NB4 (cell line): ENCODE measurements at regions not wholly inside any gene's neighbourhood (a gene's known extent, or its start where the extent isn't known, plus 50 kb on each side); places are given as distances from the start of the nearest gene placed in this dataset.

Experiments
- MYC ChIP-seq: IDR thresholded peaks from 2 replicates; pipeline ENCODE4 v1.6.1; 2011; ENCODE audit warnings: low read depth, low read length
- POLR2A ChIP-seq: IDR thresholded peaks from 2 replicates; pipeline ENCODE4 v1.6.1; 2011; ENCODE audit warnings: mild to moderate bottlenecking; ENCODE audit not compliant: insufficient read length; ENCODE audit errors: extremely low read depth
- TF ChIP-seq, protein P1 (sequence below): IDR thresholded peaks from one replicate; pipeline ENCODE4 v1.5.1; 2012; ENCODE audit warnings: low read depth, low read length

DNA sequence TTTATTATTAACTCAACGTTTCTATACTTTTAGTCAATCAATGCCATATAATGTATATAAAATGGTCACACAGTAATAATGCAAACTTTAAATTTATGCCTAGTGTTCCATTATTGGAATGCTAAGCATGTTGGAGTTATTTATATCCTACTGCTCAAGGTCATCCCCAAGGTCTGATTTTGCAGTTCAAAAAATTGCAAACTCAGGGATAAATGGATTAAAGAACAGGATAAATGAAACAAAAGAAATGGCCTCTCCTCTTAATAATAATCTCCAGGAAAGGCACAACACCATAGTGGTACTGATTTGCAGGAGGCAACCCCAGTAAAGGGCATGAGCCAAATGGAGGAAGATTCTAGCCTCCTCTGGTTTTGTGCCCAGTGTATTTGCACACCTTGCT, 436.4 kb downstream of the EPHA4 start:
- TF ChIP-seq, protein P1, sequence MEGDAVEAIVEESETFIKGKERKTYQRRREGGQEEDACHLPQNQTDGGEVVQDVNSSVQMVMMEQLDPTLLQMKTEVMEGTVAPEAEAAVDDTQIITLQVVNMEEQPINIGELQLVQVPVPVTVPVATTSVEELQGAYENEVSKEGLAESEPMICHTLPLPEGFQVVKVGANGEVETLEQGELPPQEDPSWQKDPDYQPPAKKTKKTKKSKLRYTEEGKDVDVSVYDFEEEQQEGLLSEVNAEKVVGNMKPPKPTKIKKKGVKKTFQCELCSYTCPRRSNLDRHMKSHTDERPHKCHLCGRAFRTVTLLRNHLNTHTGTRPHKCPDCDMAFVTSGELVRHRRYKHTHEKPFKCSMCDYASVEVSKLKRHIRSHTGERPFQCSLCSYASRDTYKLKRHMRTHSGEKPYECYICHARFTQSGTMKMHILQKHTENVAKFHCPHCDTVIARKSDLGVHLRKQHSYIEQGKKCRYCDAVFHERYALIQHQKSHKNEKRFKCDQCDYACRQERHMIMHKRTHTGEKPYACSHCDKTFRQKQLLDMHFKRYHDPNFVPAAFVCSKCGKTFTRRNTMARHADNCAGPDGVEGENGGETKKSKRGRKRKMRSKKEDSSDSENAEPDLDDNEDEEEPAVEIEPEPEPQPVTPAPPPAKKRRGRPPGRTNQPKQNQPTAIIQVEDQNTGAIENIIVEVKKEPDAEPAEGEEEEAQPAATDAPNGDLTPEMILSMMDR, result no peak
- TF ChIP-seq POLR2A, result no peak
- no peak for TF ChIP-seq MYC
